H1 (cell line): ENCODE measurements at regions not wholly inside any gene's neighbourhood (a gene's known extent, or its start where the extent isn't known, plus 50 kb on each side); places are given as distances from the start of the nearest gene placed in this dataset.

Experiments
- CTCF ChIA-PET: fragments of 300-600 bp; sonication (Branson Sonifier 250); formaldehyde crosslinking; loops from one replicate; lab custom pipeline; 2021; ENCODE audit not compliant: partially characterized antibody; lab: Charles Lee
- POLR2A ChIA-PET: fragments of 300-600 bp; sonication (Branson Sonifier 250); formaldehyde crosslinking; loops from one replicate; lab custom pipeline; 2021; ENCODE audit warnings: inconsistent platforms; ENCODE audit not compliant: partially characterized antibody; lab: Charles Lee
- DNase-seq, 2 experiments: peaks; one replicate each; pipeline versions ENCODE4 v3.0.0 to v3.0.0-alpha.2; 2010 to 2022; ENCODE audit warnings: low spot score in 2 of 2, low read depth in 1 of 2, mixed read lengths in 1 of 2
- FAIRE-seq: peaks from 2 replicates; lab custom pipeline; 2011; peaks lifted over from hg19 to GRCh38; lab: Jason Lieb, UNC
- H2AFZ ChIP-seq: 2 replicates; pipeline ENCODE4 v1.8.1; 2012; ENCODE audit warnings: low read length, inconsistent platforms
- H2AK5ac ChIP-seq: 2 replicates; pipeline ENCODE4 v1.6.1; 2013; ENCODE audit warnings: low read depth, low read length
- H2BK120ac ChIP-seq: replicated peaks from 2 replicates; pipeline ENCODE3; 2013; ENCODE audit warnings: low read depth, low read length, inconsistent platforms
- H2BK12ac ChIP-seq: 2 replicates; pipeline ENCODE4 v1.6.1; 2013; ENCODE audit warnings: low read depth, low read length
- H2BK15ac ChIP-seq: 2 replicates; pipeline ENCODE4 v1.6.1; 2013; ENCODE audit warnings: low read length
- H2BK20ac ChIP-seq: 2 replicates; pipeline ENCODE4 v1.6.1; 2013; ENCODE audit warnings: low read length
- H2BK5ac ChIP-seq: 2 replicates; pipeline ENCODE4 v1.6.1; 2013; ENCODE audit warnings: low read depth, low read length
- H3K14ac ChIP-seq: 2 replicates; pipeline ENCODE4 v1.6.1; 2013; ENCODE audit warnings: inconsistent platforms; ENCODE audit not compliant: insufficient read length
- H3K18ac ChIP-seq: 2 replicates; pipeline ENCODE4 v1.6.1; 2013; ENCODE audit warnings: low read length; ENCODE audit errors: extremely low read depth
- H3K23ac ChIP-seq: 2 replicates; pipeline ENCODE4 v1.6.1; 2013; ENCODE audit warnings: inconsistent platforms; ENCODE audit not compliant: insufficient read length
- H3K23me2 ChIP-seq: 2 replicates; pipeline ENCODE4 v1.6.1; 2013; ENCODE audit warnings: low read depth, low read length
- H3K27ac ChIP-seq: 2 replicates; pipeline ENCODE4 v1.6.1; 2011; ENCODE audit warnings: low read depth, low read length, inconsistent platforms
- H3K27me3 ChIP-seq, 4 experiments: replicated peaks in 1 of 4; 1 replicate in 1 of 4; 2 replicates in 3 of 4; pipeline versions ENCODE4 v1.6.1 to v1.8.1; 2011 to 2013; ENCODE audit warnings: low read length in 3 of 4, mild to moderate bottlenecking in 3 of 4, inconsistent platforms in 2 of 4, mixed read lengths in 2 of 4, moderate library complexity in 1 of 4; ENCODE audit not compliant: control insufficient read depth in 3 of 4, insufficient read depth in 3 of 4; ENCODE audit errors: extremely low read depth in 1 of 4
- H3K36me3 ChIP-seq, 4 experiments: 2 replicates each; pipeline versions ENCODE4 v1.6.1 to v1.8.1; 2011 to 2013; ENCODE audit warnings: mild to moderate bottlenecking in 4 of 4, low read length in 3 of 4, moderate library complexity in 2 of 4, control low read depth in 1 of 4, inconsistent platforms in 1 of 4; ENCODE audit not compliant: insufficient read depth in 4 of 4, control insufficient read depth in 2 of 4
- H3K4ac ChIP-seq: replicated peaks from 2 replicates; pipeline ENCODE3; 2013; ENCODE audit warnings: low read length, low read depth, mixed read lengths, inconsistent platforms; ENCODE audit not compliant: insufficient read length
- H3K4me1 ChIP-seq, 4 experiments: replicated peaks in 1 of 4; 1 replicate in 1 of 4; 2 replicates in 3 of 4; pipeline versions ENCODE4 v1.6.1 to v1.8.1; 2011 to 2013; ENCODE audit warnings: low read length in 3 of 4, inconsistent platforms in 2 of 4, mixed read lengths in 1 of 4; ENCODE audit not compliant: insufficient read depth in 4 of 4, control insufficient read depth in 3 of 4
- H3K4me2 ChIP-seq, 2 experiments: 2 replicates each; pipeline versions ENCODE4 v1.6.1 to v1.8.1; 2011 to 2013; ENCODE audit warnings: low read depth in 2 of 2, low read length in 2 of 2, control low read depth in 1 of 2, inconsistent platforms in 1 of 2, mild to moderate bottlenecking in 1 of 2; ENCODE audit not compliant: insufficient read depth in 1 of 2
- H3K4me3 ChIP-seq, 4 experiments: fragments of 200-600, 300-600 bp in 1 of 4; sonication (generic), shearing (Covaris generic), sonication (Bioruptor Twin) in 1 of 4; 2 replicates each; pipeline versions ENCODE4 v1.5.1 to v1.8.1; 2011 to 2016; ENCODE audit warnings: low read length in 4 of 4, low read depth in 3 of 4, control low read depth in 2 of 4, inconsistent platforms in 2 of 4, mild to moderate bottlenecking in 2 of 4, mixed read lengths in 1 of 4, moderate library complexity in 1 of 4; ENCODE audit not compliant: insufficient read depth in 2 of 4; ENCODE audit errors: extremely low read depth in 1 of 4
- H3K56ac ChIP-seq: replicated peaks from 2 replicates; pipeline ENCODE3; 2013; ENCODE audit warnings: low read depth, mild to moderate bottlenecking, mixed read lengths, low read length, inconsistent platforms; ENCODE audit not compliant: insufficient read length
- H3K79me1 ChIP-seq: 2 replicates; pipeline ENCODE4 v1.6.1; 2013; ENCODE audit warnings: low read depth, low read length, control low read depth
- H3K79me2 ChIP-seq, 2 experiments: 2 replicates each; pipeline versions ENCODE4 v1.6.1 to v1.8.1; 2012 to 2013; ENCODE audit warnings: low read length in 2 of 2, mild to moderate bottlenecking in 2 of 2, inconsistent platforms in 1 of 2; ENCODE audit not compliant: insufficient read depth in 2 of 2, control insufficient read depth in 1 of 2
- H3K9ac ChIP-seq, 4 experiments: replicated peaks in 1 of 4; 1 replicate in 1 of 4; 2 replicates in 3 of 4; pipeline versions ENCODE4 v1.6.1 to v1.8.1; 2011 to 2013; ENCODE audit warnings: low read depth in 3 of 4, low read length in 3 of 4, control low read depth in 2 of 4, mild to moderate bottlenecking in 2 of 4, moderate library complexity in 2 of 4, inconsistent platforms in 1 of 4; ENCODE audit errors: extremely low read depth in 1 of 4
- H3K9me3 ChIP-seq, 2 experiments: 2 replicates each; pipeline versions ENCODE4 v1.6.1 to v1.8.1; 2012 to 2013; ENCODE audit warnings: mild to moderate bottlenecking in 2 of 2, moderate library complexity in 2 of 2, control low read depth in 1 of 2, inconsistent platforms in 1 of 2, low read depth in 1 of 2, low read length in 1 of 2, mixed read lengths in 1 of 2; ENCODE audit not compliant: insufficient read depth in 2 of 2
- H4K20me1 ChIP-seq, 2 experiments: replicated peaks in 1 of 2; 2 replicates each; pipeline versions ENCODE3 to v1.8.1; 2011 to 2013; ENCODE audit warnings: inconsistent platforms in 2 of 2, low read length in 2 of 2, mild to moderate bottlenecking in 1 of 2; ENCODE audit not compliant: insufficient read depth in 2 of 2, control insufficient read depth in 1 of 2
- H4K5ac ChIP-seq: 2 replicates; pipeline ENCODE4 v1.6.1; 2013; ENCODE audit warnings: low read length, low read depth, mixed read lengths, inconsistent platforms; ENCODE audit not compliant: insufficient read length
- H4K8ac ChIP-seq: 2 replicates; pipeline ENCODE4 v1.8.0; 2013; ENCODE audit warnings: mild to moderate bottlenecking, moderate library complexity, low read length, inconsistent platforms; ENCODE audit not compliant: insufficient read depth; ENCODE audit errors: extremely low read depth
- H4K91ac ChIP-seq: replicated peaks from 2 replicates; pipeline ENCODE3; 2013; ENCODE audit warnings: low read length, mixed read lengths, inconsistent platforms; ENCODE audit not compliant: insufficient read length
- BRCA1 ChIP-seq: IDR thresholded peaks from 2 replicates; pipeline ENCODE4 v1.6.1; 2012; ENCODE audit warnings: low read depth, low read length, improper control_type of control experiment
- CBX8 ChIP-seq: fragments of 300-800, 300-1000 bp; sonication (generic); IDR thresholded peaks from 2 replicates; pipeline ENCODE4 v1.7.1; 2016; ENCODE audit warnings: low read depth, low read length, borderline replicate concordance
- CTCF ChIP-seq, 3 experiments: IDR thresholded peaks; 1 replicate in 2 of 3; 2 replicates in 1 of 3; pipeline versions ENCODE4 v1.5.1 to v1.6.1; 2011; ENCODE audit warnings: low read length in 3 of 3, mild to moderate bottlenecking in 3 of 3, inconsistent platforms in 2 of 3, low read depth in 1 of 3, moderate library complexity in 1 of 3; ENCODE audit not compliant: insufficient read depth in 1 of 3; ENCODE audit errors: control extremely low read depth in 1 of 3
- EP300 ChIP-seq, 2 experiments: IDR thresholded peaks; 1 replicate in 1 of 2; 2 replicates in 1 of 2; pipeline ENCODE4 v1.6.1; 2011 to 2012; ENCODE audit warnings: low read depth in 2 of 2, low read length in 2 of 2, mild to moderate bottlenecking in 2 of 2, borderline replicate concordance in 1 of 2, inconsistent platforms in 1 of 2, moderate library complexity in 1 of 2
- RFX5 ChIP-seq: IDR thresholded peaks from 2 replicates; pipeline ENCODE4 v1.6.1; 2011; ENCODE audit warnings: low read depth, low read length, improper control_type of control experiment, borderline replicate concordance
- SP4 ChIP-seq: IDR thresholded peaks from 2 replicates; pipeline ENCODE4 v1.6.1; 2012; ENCODE audit warnings: low read length, inconsistent platforms
- TAF7 ChIP-seq: optimal IDR thresholded peaks from 2 replicates; pipeline ENCODE3; 2011; ENCODE audit warnings: low read depth, mild to moderate bottlenecking, inconsistent platforms, low read length, moderate library complexity, borderline replicate concordance
- TEAD4 ChIP-seq: IDR thresholded peaks from 2 replicates; pipeline ENCODE4 v1.6.1; 2012; ENCODE audit warnings: low read depth, low read length, inconsistent platforms, mixed read lengths
- WGBS, 2 experiments: shearing (Covaris generic) in 1 of 2; methylation state at CpG; one replicate each; pipeline versions ENCODE4 v1.1.6 to v1.1.7; 2013 to 2015; ENCODE audit warnings: low lambda C conversion rate in 2 of 2, mixed read lengths in 2 of 2, inconsistent platforms in 1 of 2, low coverage in 1 of 2, missing lambda C conversion rate in 1 of 2; ENCODE audit not compliant: insufficient replicate concordance in 2 of 2, insufficient coverage in 1 of 2, insufficient read length in 1 of 2; ENCODE audit errors: extremely low coverage in 1 of 2, missing lambda C conversion rate in 1 of 2; 5-methylcytosine and 5-hydroxymethylcytosine counted together
- TF ChIP-seq, protein P1 (sequence below): IDR thresholded peaks from 2 replicates; pipeline ENCODE4 v1.6.1; 2012; ENCODE audit warnings: inconsistent platforms
- TF ChIP-seq, protein P2 (sequence below): IDR thresholded peaks from 2 replicates; pipeline ENCODE4 v1.6.1; 2012; ENCODE audit warnings: low read length, inconsistent platforms

- POLR2A ChIA-PET = no interaction called here
- FAIRE-seq = no peak
- TF ChIP-seq, protein P1, sequence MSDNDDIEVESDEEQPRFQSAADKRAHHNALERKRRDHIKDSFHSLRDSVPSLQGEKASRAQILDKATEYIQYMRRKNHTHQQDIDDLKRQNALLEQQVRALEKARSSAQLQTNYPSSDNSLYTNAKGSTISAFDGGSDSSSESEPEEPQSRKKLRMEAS = no peak
- TF ChIP-seq SP4 (no peak), CTCF (IDR thresholded peaks at IDR 0.05; ENCODE audit: control extremely low read depth in 1 of 3, insufficient read depth in 1 of 3, low read depth in 1 of 3, low read length in 3 of 3) (no peak), TAF7 (no peak), BRCA1 (no peak), EP300 (IDR thresholded peaks at IDR 0.05; ENCODE audit: borderline replicate concordance in 1 of 2, low read depth in 2 of 2, low read length in 2 of 2) (no peak), RFX5 (no peak), CBX8 (no peak), TEAD4 (no peak)
- TF ChIP-seq, protein P2, sequence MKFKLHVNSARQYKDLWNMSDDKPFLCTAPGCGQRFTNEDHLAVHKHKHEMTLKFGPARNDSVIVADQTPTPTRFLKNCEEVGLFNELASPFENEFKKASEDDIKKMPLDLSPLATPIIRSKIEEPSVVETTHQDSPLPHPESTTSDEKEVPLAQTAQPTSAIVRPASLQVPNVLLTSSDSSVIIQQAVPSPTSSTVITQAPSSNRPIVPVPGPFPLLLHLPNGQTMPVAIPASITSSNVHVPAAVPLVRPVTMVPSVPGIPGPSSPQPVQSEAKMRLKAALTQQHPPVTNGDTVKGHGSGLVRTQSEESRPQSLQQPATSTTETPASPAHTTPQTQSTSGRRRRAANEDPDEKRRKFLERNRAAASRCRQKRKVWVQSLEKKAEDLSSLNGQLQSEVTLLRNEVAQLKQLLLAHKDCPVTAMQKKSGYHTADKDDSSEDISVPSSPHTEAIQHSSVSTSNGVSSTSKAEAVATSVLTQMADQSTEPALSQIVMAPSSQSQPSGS = no peak
These were observed 417.8 kb upstream of the INTU start for GRCh38 chr4:127214931-127215330.

More at GRCh38 chr4:127214931-127215330, 417.8 kb upstream of the INTU start:
- no peak for DNase-seq
- no peak overlapping the region for H2AFZ ChIP-seq
- CTCF ChIA-PET = no interaction called here
- no peak overlapping the region for H2AK5ac ChIP-seq
- H3K56ac ChIP-seq = no peak overlapping the region
- no peak overlapping the region for H3K27ac ChIP-seq
- no peaks in the 10 kb centered on the region for H3K27me3 ChIP-seq
- H2BK120ac ChIP-seq = no peak overlapping the region
- H3K9ac ChIP-seq = no peak overlapping the region
- no peak overlapping the region for H2BK5ac ChIP-seq
- H3K79me1 ChIP-seq = no peaks in the 10 kb centered on the region
- no peak overlapping the region for H2BK12ac ChIP-seq
- H4K20me1 ChIP-seq = no peaks in the 10 kb centered on the region
- H2BK15ac ChIP-seq = no peak overlapping the region
- no peak overlapping the region for H2BK20ac ChIP-seq
- H4K5ac ChIP-seq = no peak overlapping the region
- no peaks in the 10 kb centered on the region for H3K36me3 ChIP-seq
- no peaks in the 10 kb centered on the region for H3K23me2 ChIP-seq
- H4K8ac ChIP-seq = no peak overlapping the region
- no peak overlapping the region for H3K23ac ChIP-seq
- H3K4me1 ChIP-seq = no peaks in the 10 kb centered on the region
- H3K4me3 ChIP-seq = no peak overlapping the region
- no peaks in the 10 kb centered on the region for H3K9me3 ChIP-seq
- H3K79me2 ChIP-seq = no peaks in the 10 kb centered on the region
- H4K91ac ChIP-seq = no peak overlapping the region
- no peak overlapping the region for H3K18ac ChIP-seq
- H3K4ac ChIP-seq = no peak overlapping the region
- 90% methylated on average over 4 of the region's 4 CpGs; no CpG with 5 or more reads in 1 of the 2 experiments for WGBS, 2 experiments
- no peak overlapping the region for H3K14ac ChIP-seq
- no peak overlapping the region for H3K4me2 ChIP-seq
